Parathyroid adenoma (tissue), 2 donors: ENCODE measurements at regions not wholly inside any gene's neighbourhood (a gene's known extent, or its start where the extent isn't known, plus 50 kb on each side); places are given as distances from the start of the nearest gene placed in this dataset.

Source experiments
- H2AFZ ChIP-seq: fragments of 300-600 bp; sonication (generic); one replicate; pipeline ENCODE4 v1.7.0; 2017; ENCODE audit warnings: antibody characterized with exemption, mild to moderate bottlenecking
- H3K27ac ChIP-seq: fragments of 300-600 bp; sonication (generic); one replicate; pipeline ENCODE4 v1.7.0; 2017
- H3K27me3 ChIP-seq: fragments of 300-600 bp; sonication (generic); one replicate; pipeline ENCODE4 v1.7.0; 2017; ENCODE audit warnings: low read length; ENCODE audit not compliant: control insufficient read depth, insufficient read depth
- H3K36me3 ChIP-seq: fragments of 300-600 bp; sonication (generic); one replicate; pipeline ENCODE4 v1.7.0; 2017; ENCODE audit warnings: low read length; ENCODE audit not compliant: control insufficient read depth, insufficient read depth
- H3K4me1 ChIP-seq: fragments of 300-600 bp; sonication (generic); one replicate; pipeline ENCODE4 v1.7.0; 2017; ENCODE audit warnings: control low read depth
- H3K4me2 ChIP-seq: fragments of 300-600 bp; sonication (generic); one replicate; pipeline ENCODE4 v1.7.0; 2017; ENCODE audit warnings: low read length
- H3K4me3 ChIP-seq: fragments of 300-600 bp; sonication (generic); one replicate; pipeline ENCODE4 v1.7.0; 2017; ENCODE audit warnings: low read depth, low read length
- H3K79me2 ChIP-seq: fragments of 300-600 bp; sonication (generic); one replicate; pipeline ENCODE4 v1.7.0; 2017; ENCODE audit warnings: control low read depth
- H3K9ac ChIP-seq: fragments of 300-600 bp; sonication (generic); one replicate; pipeline ENCODE4 v1.7.0; 2017; ENCODE audit warnings: mild to moderate bottlenecking
- H3K9me3 ChIP-seq: fragments of 300-600 bp; sonication (generic); one replicate; pipeline ENCODE4 v1.7.0; 2017; ENCODE audit warnings: low read length; ENCODE audit not compliant: control insufficient read depth
- CTCF ChIP-seq: fragments of 300-600 bp; sonication (generic); IDR thresholded peaks from one replicate; pipeline ENCODE4 v1.7.0; 2017; ENCODE audit warnings: antibody characterized with exemption, mild to moderate bottlenecking
- donor health status: primary hyperparathyroidism.

- peaks cover 31% of the 10 kb centered on the region for H3K4me1 ChIP-seq
- peak overlapping the region; percentile 47 for H2AFZ ChIP-seq
- H3K27me3 ChIP-seq = no peaks in the 10 kb centered on the region
- H3K36me3 ChIP-seq = no peaks in the 10 kb centered on the region
- no peak overlapping the region for H3K9ac ChIP-seq
- peak overlapping the region; percentile 13 for H3K27ac ChIP-seq
- H3K79me2 ChIP-seq = no peaks in the 10 kb centered on the region
- no peaks in the 10 kb centered on the region for H3K9me3 ChIP-seq
- no peak overlapping the region for H3K4me2 ChIP-seq
- TF ChIP-seq CTCF = no peak
- no peak overlapping the region for H3K4me3 ChIP-seq
Measured at GRCh38 chr10:44195112-44196007, 189.5 kb downstream of the CXCL12 start.

DNA sequence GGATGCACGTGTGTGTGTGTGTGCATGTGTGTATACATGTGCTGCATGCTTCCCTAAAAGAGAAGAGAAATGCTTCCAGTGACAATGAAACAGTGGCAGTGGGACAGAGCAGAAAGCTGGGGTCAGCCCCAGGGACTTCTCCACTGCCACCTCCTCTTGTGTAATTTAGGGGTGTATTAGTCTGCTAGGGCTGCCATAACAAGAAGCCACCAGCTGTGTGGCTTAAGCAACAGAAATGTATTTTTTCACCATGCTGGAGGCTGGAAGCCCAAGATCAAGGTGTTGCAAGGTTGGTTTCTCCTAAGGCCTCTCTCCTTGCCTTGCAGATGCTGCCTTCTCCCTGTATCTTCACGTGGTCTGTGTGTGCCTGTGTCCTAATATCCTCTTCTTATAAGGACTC lies 190.5 kb downstream of the CXCL12 start:
- no peaks in the 10 kb centered on the region for H3K36me3 ChIP-seq
- H3K4me2 ChIP-seq = no peak overlapping the region
- H3K27ac ChIP-seq = no peak overlapping the region
- no peaks in the 10 kb centered on the region for H3K27me3 ChIP-seq
- H3K9ac ChIP-seq = no peak overlapping the region
- H3K9me3 ChIP-seq = no peaks in the 10 kb centered on the region
- H3K4me3 ChIP-seq = no peak overlapping the region
- TF ChIP-seq CTCF = no peak
- H3K4me1 ChIP-seq = peaks cover 31% of the 10 kb centered on the region
- no peaks in the 10 kb centered on the region for H3K79me2 ChIP-seq
- peak overlapping the region; percentile 47 for H2AFZ ChIP-seq

- Histone ChIP-seq H3K4me3 (no peak overlapping the region), H3K27me3 (no peaks in the 10 kb centered on the region), H2AFZ (peak overlapping the region; percentile 69), H3K9me3 (no peaks in the 10 kb centered on the region), H3K9ac (no peak overlapping the region), H3K36me3 (no peaks in the 10 kb centered on the region), H3K79me2 (no peaks in the 10 kb centered on the region), H3K4me2 (no peak overlapping the region), H3K4me1 (peaks cover 31% of the 10 kb centered on the region), H3K27ac (peak overlapping the region; percentile 54)
- TF ChIP-seq CTCF = no peak
Measured at GRCh38 chr10:44193567-44194220, 191.2 kb downstream of the CXCL12 start.

- peaks cover 28% of the 10 kb centered on the region for H3K4me1 ChIP-seq
- no peaks in the 10 kb centered on the region for H3K27me3 ChIP-seq
- no peaks in the 10 kb centered on the region for H3K9me3 ChIP-seq
- H3K9ac ChIP-seq = no peak overlapping the region
- H2AFZ ChIP-seq = peak overlapping the region; percentile 69
- no peaks in the 10 kb centered on the region for H3K36me3 ChIP-seq
- no peaks in the 10 kb centered on the region for H3K79me2 ChIP-seq
- H3K4me2 ChIP-seq = no peak overlapping the region
- no peak for TF ChIP-seq CTCF
- peak overlapping the region; percentile 54 for H3K27ac ChIP-seq
- H3K4me3 ChIP-seq = no peak overlapping the region
Measured at GRCh38 chr10:44193166-44193565, 191.7 kb downstream of the CXCL12 start.
